Kidney capillary endothelial cell (primary cell): ENCODE measurements at regions not wholly inside any gene's neighbourhood (a gene's known extent, or its start where the extent isn't known, plus 50 kb on each side); places are given as distances from the start of the nearest gene placed in this dataset.
"Not testable (repeated sequence)": the region's sequence is repeated elsewhere in the genome, so short reads cannot be mapped to it uniquely, and the experiment has no call there.

Experiments
- DNase-seq: peaks from one replicate; pipeline ENCODE4 v3.0.0-alpha.2; 2018; ENCODE audit warnings: low spot score

DNA sequence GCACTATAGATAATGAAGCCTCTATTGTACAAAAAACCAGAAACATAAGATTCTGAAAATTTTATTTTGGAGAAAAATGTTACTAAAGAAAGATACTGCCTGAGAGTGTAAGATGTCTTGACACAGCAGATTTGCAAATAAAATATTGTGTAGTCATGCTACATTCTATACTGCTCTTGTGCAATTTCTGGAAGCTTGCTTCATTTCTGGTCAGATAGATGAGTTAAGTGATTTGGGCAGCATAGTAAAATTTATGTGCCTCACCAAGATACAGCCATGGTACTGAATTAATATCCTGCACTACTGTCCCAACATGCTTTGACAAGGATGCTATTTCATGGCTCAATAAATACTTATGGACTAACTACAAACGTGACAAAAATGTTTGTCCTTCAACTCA is 55.1 kb upstream of the STARD13 start:
- DNase-seq = no peak

DNA sequence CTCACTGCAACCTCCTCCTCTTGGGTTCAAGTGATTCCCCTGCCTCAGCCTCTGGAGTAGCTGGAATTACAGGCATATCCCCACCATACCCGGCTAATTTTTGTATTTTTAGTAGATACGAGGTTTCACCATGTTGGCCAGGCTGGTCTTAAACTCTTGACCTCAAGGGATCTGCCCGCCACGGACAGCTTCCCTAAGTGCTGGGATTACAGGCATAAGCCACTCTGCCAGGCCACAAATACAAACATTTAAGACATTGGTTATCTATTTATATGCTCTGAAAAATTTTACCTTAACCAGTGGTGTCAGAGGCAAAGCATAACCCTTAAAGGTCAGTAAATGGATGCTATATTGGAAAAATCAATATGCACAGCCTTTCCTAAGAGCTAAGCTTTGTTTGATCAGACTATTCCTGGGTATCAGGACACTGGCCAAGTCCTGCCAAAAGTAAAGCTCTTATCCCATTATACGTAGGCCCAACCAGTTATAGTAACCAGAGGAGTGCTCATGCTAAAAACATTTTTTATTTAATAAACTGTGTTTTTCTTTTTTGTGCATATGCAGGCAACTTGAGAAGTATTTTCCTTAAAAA is 56.4 kb upstream of the STARD13 start:
- no peak for DNase-seq

DNA sequence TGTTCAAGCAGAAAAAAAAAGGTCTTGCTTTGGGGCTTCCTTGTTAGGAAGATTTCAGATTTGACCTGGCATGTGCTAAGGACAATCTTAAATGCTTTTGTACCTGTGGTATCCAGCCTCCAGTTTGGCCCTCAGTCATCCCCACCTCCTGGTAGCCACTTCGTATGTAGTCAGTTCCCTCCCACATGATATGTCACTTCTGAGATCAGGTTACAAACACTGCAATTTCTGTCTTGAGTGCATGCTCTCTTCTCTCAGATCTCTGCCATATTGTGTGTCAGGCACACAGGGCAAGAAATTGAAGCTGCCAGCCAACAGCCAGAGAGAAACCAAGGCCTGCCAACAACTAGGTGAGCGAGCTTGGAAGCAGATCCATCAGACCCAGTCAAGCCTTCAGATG is 60.3 kb upstream of the STARD13 start:
- DNase-seq = no peak

DNA sequence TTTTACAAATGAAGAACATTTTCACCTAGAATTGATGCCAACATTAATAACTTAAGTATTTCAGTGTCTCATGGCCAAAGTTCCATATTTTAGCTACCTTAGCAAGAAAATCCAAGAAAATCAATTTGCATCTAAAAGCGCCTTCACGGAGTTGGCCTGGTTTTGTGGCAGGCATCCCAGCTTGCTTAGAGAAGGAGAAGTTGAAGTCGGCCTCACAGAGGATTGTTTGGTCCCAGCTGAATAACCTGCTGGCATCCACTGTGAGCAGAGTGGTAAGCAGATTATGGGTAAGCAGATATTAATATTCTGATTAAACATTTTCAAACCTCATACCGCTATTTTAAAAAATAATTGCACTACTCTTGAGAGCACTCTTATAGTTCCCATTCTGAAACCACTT is 62.3 kb upstream of the STARD13 start:
- DNase-seq = no peak

DNA sequence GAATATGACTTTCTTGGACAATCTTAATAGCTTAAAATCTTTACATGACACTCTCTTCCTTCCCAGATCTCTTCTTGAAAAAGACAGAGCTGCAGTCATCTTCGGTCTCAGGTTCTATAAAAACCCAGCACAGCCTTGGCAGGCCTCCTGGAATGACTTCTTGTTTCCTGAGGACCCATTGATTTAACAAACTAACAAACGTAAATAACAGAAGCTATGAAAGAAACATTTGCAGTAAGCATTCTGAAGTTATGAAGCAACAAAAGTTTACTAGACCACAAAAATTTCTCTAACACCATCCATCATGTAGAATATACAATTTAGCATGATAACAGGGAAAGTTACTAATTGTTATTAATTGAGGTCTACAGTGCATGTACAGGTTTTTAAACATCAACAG is 62.8 kb upstream of the STARD13 start:
- DNase-seq = no peak

DNA sequence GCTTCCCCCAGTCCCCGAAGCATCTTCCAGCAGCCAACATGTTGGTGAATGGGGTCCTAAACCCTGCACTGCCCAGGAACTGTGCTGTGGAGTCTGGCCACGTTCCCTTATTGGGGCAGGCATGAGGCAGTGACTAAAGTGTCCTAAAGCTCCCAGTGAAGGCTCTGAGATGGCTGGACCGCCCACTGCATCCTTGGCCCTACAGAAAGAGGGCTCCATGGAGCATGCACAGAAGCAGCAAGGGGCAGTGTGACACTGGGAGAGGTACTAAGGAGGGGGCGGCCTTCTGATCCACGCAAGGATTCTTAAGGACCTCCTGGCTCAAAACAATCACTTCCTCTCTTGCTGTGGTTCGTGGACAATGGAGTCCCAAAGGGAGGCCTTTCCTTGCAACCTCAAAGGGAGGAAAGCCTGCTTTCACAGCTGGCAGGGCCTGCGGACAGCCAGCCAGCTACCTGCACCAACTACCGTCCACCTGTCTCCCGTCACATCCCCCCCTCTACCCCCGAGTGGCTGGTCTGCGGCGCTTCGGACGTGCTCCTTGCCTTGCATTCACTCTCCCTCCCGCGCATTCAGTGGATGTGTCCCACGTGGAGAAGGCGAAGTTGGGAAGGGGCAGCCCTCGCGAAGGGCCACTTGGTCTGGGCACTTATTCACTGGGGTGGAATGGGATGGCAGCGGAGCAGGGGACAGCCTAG is 63.9 kb upstream of the STARD13 start:
- DNase-seq = no peak

DNA sequence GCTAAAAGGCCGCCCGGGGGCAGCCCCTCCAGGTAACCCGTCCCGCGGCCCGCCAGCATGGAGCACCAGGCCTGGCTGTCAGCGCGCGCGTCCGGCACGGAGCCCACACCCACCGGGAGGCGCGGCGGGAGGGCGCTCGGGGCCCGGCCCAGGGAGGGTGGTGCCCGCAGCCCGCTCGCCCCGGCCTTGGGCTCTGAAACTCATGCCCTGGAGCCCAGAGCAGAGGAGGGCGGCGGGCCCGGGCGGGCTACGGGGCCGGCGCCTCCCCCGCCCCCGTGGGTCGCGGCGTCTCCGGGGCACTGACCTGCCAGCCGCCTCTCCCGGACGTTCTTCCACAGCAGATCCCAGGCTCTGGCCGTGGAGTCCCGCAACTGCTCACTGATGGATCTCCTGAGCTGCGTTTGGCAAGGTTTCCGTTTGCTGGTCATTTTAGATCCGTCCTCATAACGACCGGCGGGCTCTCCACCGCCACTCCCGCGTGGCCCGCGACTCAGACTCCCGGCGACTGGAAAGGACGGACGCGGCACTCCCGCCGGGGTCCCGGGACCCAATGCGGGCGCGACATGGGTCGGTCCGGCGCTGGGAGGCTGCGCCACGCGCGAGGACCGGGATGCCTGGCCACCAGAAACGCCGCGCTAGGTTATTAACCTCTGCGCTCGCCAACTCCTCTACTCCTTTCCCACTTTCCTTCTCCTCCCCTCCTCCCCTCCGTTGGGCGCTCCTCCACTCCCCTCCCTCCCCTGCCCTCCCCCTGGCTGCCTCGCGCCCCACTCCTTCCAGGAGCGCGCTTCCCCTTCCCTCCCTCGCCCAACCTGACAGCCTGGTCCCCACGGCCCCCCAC is 64.7 kb upstream of the STARD13 start:
- peak; percentile 25 for DNase-seq

DNA sequence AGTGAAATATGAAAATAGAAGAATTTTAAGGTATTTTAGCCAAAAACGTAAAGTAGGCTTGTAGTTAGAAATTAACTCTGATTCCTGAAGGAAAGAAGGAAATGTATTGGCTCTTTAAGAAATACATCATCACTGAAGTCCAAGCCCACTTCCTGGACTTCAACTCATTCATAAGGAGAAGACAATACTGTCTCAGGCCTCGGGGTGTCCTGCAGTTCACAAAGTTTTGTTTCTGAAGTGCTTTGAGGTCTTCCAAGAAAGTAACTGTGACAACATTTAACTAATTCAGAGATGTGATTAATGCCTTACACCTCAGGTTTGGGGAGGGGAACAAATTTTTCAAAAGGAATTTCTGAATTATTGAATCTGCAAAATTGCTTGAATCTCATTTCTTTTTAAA is 65.8 kb upstream of the STARD13 start:
- DNase-seq = peak; percentile 83

DNA sequence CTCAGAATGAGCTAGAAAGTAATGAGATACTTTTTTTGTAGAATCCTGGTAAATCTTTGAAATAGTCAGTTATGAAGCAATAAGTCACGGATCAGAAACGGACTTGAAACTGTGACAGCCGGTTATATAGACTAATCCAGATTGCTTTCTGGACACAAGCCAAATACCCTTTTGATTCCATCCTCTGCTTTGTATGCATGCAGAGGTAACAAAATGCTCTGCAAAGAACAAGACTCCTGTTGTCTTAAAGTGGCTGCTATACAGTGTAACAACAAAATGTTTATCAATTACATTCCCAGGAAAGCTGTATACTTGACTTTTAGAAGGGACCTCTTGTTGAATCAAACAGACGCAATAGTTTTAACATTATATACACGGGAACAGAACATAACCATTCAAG is 66.5 kb upstream of the STARD13 start:
- DNase-seq = no peak

DNA sequence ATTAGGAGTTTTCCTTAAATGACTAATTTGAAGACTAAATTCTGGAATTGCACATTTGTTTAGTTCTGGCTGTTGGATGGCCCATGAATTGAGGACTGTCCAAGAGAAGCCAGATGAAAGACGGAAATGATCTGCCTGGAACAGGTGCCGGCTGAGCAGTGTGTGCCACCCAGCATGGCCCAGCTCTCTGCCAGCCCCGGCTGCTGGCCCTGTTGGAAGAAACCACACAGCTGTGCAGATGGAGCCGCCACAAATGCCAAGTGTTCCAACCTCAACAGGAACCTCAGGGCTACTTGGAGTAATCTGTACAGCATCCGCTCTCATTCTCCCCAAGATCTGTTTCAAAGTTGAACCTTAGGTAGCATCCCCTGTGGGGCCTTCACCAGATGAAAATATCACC is 67.0 kb upstream of the STARD13 start:
- DNase-seq = no peak

DNA sequence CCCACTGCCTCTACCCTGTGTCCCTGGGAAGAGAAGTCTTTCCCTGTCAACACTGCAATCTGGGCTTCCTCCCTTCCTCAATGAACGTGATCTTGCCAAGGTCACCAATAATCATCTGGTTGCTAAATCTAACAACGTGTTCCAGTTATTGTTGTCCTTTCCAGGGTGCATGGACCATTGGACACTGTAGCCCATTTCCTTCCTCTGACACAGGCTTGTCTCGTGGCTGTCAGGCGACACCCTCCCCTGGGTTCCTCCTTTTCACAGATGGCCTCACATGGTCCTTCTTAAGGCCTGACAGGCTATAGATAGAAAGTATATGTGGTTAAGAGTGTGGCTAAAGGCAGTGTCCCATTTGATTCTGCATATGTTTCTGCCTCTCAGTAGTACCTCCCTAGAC is 67.7 kb upstream of the STARD13 start:
- DNase-seq = no peak

DNA sequence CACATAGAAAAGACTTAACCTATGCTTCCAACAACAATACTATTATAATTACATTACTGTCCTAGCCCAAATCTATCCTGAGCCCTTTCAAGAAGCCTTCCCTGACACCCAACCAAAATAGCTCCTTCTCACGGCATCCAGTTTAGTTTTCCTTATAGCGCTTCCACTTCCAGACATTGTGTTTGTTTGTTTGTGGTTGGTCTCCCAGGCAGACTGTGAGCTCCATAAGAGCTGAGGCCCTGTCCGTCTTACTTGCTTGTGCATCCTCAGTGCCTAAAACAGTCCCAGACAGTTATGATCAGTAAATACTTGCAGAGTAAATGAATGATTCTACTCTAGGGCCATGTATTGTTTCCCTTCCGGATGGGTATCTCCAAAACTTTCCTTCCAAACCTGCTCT is 68.1 kb upstream of the STARD13 start:
- DNase-seq = no peak

DNA sequence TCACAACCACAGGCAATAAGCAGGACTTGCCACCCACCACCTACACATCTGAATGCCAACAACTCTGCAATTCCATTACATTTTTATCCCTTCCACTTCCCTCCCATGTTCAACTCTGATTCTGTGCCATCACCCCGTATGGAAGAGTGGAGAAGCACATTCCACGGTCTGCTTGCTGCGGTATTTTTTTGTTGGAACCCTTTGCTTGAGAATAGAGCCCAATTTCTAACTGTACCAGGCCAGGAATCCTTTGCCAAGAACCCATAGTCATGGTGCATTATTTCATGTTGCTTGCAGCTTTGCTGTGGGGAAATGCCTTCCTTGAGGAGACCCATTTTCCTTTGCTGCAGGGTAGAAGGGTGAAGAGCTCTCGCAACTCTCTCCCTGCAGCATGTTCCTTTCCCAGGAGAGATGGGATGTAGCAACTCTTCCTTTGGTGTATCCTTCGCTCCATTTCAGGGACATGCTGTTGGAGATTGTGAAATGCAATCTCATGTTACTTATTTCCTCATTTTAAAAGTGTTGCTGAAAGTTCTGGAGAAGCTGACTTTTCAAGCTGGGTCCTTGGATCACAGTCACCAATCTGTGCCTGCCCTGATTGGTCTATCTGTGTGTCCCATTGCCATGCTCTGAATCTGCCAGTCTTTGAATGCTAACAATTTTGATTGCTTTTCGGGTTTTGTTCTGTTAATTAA is 69.8 kb upstream of the STARD13 start:
- DNase-seq = no peak

DNA sequence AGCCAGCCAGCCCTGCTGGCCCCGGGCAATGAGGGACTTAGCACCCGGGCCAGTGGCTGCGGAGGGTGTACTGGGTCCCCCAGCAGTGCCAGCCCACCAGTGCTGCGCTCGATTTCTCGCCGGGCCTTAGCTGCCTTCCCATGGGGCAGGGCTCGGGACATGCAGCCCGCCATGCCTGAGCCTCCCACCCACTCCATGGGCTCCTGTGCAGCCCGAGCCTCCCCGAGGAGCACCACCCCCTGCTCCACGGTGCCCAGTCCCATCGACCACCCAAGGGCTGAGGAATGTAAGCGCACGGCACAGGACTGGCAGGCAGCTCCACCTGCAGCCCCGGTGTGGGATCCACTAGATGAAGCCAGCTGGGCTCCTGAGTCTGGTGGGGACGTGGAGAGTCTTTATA is 72.5 kb upstream of the STARD13 start:
- not testable (repeated sequence) for DNase-seq

DNA sequence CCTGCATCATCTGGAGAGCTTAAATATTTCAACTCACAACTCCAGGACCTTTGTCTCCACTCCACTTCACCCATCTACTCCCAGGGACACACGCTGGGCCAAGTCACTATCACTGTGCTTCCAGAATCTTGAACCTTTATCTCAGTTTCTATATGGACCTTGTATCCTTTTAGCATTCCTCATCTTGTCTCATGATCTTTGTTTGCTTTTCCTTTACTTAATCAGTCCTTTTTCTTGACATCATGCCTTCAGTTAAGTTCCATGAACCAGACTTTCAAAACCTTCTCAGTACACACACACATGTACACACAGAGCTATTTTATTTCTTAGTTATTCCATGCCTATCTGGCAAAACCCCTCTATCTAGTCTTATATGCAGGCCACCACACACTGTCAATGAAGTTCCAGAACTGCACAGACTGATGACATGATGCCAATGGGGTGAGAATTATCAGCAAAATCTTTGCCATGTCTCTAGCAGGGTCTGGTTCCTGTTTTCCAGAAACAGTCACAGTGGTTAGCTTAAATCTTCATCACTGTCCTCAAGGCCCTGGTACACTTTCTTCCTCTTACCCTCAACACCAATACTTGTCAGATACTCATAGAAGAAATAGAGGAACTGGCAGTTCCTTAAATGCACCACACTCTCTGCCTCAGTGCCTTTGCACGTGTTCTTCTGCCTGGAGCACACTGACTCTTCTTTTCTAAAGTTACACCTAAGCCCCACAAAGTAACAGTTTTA is 77.6 kb upstream of the STARD13 start:
- DNase-seq = no peak

DNA sequence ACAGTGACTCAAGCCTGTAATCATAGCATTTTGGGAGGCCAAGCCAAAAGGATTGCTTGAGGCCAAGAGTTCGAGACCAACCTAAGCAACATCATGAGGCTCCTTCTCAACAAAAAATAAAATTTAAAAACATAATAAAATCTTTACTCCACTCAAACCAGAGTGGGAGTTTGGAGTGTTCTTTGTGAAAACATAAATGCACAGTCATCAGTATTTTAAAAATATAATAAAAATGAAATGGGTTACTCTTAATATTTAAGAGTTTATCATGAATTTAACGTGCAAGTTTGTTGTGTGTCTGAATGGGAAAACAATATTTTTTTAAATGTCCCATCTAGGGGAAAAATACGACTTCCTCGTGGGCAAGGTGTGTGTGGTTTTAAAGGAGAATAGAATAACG is 78.6 kb upstream of the STARD13 start:
- no peak for DNase-seq

DNA sequence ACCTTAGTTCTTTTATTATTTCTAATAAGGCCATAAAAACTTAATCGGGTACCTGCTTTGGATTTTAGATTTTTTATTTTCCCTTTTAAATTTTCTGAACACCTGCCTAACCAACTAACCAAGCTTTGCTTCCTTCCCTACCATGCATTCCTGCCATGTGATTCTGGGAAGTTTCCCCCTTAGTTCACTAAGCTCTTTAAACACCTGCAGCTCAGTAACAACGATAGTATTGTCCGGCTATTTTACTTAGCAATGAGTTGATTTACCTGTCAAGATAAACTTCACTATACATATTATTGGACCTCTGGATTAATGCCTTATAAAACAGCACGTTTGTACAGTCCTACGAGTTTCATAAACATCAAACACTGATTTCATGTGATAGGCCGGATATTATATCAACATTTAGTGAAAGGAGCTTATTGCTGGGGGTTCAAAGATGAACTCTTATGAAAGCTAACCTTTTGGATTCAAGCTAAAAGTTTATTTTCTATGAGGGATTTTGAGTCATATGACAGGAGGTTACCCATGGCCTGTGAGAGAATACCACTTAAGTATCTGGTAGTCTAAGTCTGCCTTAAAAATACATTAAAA is 81.0 kb upstream of the STARD13 start:
- DNase-seq = no peak

DNA sequence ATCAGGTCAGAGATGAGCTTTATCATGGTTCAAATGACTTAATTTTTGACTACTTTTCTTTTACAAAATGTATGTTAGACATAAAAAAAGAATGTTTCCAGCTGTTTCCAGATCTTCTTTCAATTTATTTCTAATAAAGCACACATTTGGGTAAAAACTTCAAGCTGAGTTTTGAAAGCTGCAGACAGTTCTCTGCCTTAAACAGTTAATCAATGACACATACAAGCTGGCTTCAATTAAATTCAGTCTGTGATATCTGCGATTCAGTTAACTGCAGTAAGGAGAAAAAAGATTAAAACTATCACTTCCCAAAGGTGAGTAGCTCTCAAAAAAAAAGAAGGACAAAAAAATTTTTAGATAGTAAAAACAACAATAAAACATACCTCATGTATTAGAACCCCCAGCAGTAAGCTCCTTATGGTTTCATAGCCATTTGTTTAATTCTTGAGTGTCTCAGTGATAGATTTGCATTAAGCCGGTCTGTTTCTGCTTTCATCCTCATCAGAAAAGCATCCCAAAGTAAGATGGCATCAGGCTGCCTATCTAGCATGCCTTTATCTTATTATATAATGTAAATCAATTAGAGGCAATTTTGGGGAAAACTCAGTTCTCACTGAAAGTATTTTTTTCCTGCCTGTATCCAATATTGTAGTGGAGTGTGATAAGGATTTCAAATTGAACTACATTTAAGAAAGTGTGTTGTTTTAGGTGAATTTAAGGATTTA is 81.8 kb upstream of the STARD13 start:
- no peak for DNase-seq

DNA sequence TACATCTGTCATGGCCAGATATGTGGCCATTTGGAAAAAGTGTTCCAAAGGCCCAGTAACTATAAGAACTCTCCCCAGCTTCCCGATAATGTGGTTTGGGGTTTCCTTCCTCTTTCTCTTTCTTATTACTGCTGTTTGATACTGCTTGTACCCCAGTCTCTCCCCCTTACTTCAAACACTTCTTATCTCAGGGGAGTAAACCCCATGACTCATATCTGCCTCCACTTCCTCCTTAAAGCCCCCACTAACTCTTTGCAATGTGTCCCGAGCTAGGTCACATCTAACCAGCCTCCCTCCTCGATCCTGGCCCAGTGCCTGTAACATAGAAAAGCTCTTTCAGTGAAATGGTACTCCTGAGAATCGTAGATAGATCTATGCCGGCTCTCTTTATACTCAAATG is 82.4 kb upstream of the STARD13 start:
- no peak for DNase-seq

DNA sequence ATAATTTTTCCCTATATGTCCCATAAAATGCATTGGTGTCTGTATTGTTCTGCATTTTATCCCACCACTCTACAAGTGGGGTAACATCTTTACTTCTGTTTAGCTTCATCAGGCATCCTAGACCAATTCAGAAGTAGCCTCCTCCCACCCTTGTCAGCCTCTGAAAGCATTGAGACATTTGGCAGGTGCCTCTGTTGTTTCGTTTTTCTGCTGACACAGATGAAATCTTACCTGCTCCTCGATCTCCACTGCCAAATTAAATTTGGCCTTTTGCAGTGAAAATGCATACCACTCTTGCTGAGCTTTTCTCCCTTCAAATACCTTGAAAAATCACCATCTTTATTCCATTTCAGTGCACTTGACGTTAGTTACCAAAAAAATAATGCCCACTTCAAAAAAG is 83.5 kb upstream of the STARD13 start:
- no peak for DNase-seq
